ENCODE measurements at regions not wholly inside any gene's neighbourhood (a gene's known extent, or its start where the extent isn't known, plus 50 kb on each side); places are given as distances from the start of the nearest gene placed in this dataset.

- no peak for TF ChIP-seq ZFP30 (CRISPR knock-in tag; IDR thresholded peaks at IDR 0.05)
- TF ChIP-seq ZNF8 (CRISPR knock-in tag; IDR thresholded peaks at IDR 0.05) = no peak
- no peak for TF ChIP-seq OSR1 (CRISPR knock-in tag; IDR thresholded peaks at IDR 0.05)
- no peak for TF ChIP-seq TCF4 (CRISPR knock-in tag; IDR thresholded peaks at IDR 0.05; ENCODE audit: borderline replicate concordance)
- TF ChIP-seq POU6F1 (CRISPR knock-in tag; IDR thresholded peaks at IDR 0.05; ENCODE audit: borderline replicate concordance, low read depth) = no peak
- no peak for TF ChIP-seq ZC3H10 (CRISPR knock-in tag; IDR thresholded peaks at IDR 0.05)
- TF ChIP-seq CSDC2 (CRISPR knock-in tag; IDR thresholded peaks at IDR 0.05) = no peak
- TF ChIP-seq PPARA (CRISPR knock-in tag; IDR thresholded peaks at IDR 0.05; ENCODE audit: borderline replicate concordance) = no peak
- TF ChIP-seq SNAI2 (CRISPR knock-in tag; IDR thresholded peaks at IDR 0.05) = no peak
- TF ChIP-seq PATZ1 (CRISPR knock-in tag; IDR thresholded peaks at IDR 0.05; ENCODE audit: borderline replicate concordance) = no peak
- no peak for TF ChIP-seq ZNF70 (CRISPR knock-in tag; IDR thresholded peaks at IDR 0.05)
- no peak for TF ChIP-seq TOX (CRISPR knock-in tag; IDR thresholded peaks at IDR 0.05; ENCODE audit: borderline replicate concordance)
- TF ChIP-seq CSRNP3 (CRISPR knock-in tag; IDR thresholded peaks at IDR 0.05) = no peak
- no peak for TF ChIP-seq ISL1 (CRISPR knock-in tag; IDR thresholded peaks at IDR 0.05)
Measured at GRCh38 chr5:123690821-123691220, 178.8 kb downstream of the CSNK1G3 start.
